Activated T-helper 2 cell treated with anti-CD3 and anti-CD28 coated beads, Interferon-gamma antibody, Interleukin-2, Interleukin-4, amounts not matched to agents 10 μg/mL and 5 μg/mL and 100 μg/mL, durations not matched to agents 14 hours and 24 hours and 36 hours (primary cell): ENCODE measurements at regions not wholly inside any gene's neighbourhood (a gene's known extent, or its start where the extent isn't known, plus 50 kb on each side); places are given as distances from the start of the nearest gene placed in this dataset.
"Not testable (repeated sequence)": the region's sequence is repeated elsewhere in the genome, so short reads cannot be mapped to it uniquely, and the experiment has no call there.

Experiments used
- DNase-seq: peaks from one replicate; pipeline ENCODE4 v3.0.0; 2021; ENCODE audit warnings: low spot score
- H3K27ac Mint-ChIP-seq: one replicate; pipeline ENCODE4 v1.8.0; 2021; ENCODE audit warnings: mixed read lengths
- H3K27me3 Mint-ChIP-seq: one replicate; pipeline ENCODE4 v1.8.0; 2021; ENCODE audit warnings: low read depth, mixed read lengths
- H3K36me3 Mint-ChIP-seq: one replicate; pipeline ENCODE4 v1.8.0; 2021; ENCODE audit warnings: low read depth, mixed read lengths
- H3K4me1 Mint-ChIP-seq: one replicate; pipeline ENCODE4 v1.8.0; 2021; ENCODE audit warnings: low read depth, mixed read lengths
- H3K4me3 Mint-ChIP-seq: one replicate; pipeline ENCODE4 v1.8.0; 2021; ENCODE audit warnings: low read depth, mild to moderate bottlenecking, moderate library complexity, mixed read lengths
- H3K9me3 Mint-ChIP-seq: one replicate; pipeline ENCODE4 v1.8.0; 2021; ENCODE audit warnings: mixed read lengths
- intact Hi-C: fragments of 100-400 bp; cut with micrococcal nuclease; formaldehyde crosslinking; loops from one replicate; pipeline ENCODE4 v1.15.1; 2023

- H3K36me3 Mint-ChIP-seq, DNase-seq, intact Hi-C loops, H3K9me3 Mint-ChIP-seq, H3K4me1 Mint-ChIP-seq, H3K4me3 Mint-ChIP-seq, H3K27ac Mint-ChIP-seq, H3K27me3 Mint-ChIP-seq: not testable (repeated sequence)
Measured at GRCh38 chr9:31597086-31597485, 787.4 kb upstream of the ACO1 start.

GRCh38 chr9:31597977-31598376 is 786.5 kb upstream of the ACO1 start:
- Mint-ChIP-seq H3K4me3 (no peak overlapping the region), H3K27ac (no peak overlapping the region), H3K36me3 (no peaks in the 10 kb centered on the region), H3K4me1 (peaks cover 4% of the 10 kb centered on the region), H3K27me3 (no peaks in the 10 kb centered on the region), H3K9me3 (no peaks in the 10 kb centered on the region)
- DNase-seq: no peak
- intact Hi-C loops: no loop called here

GRCh38 chr9:31601666-31602065 is 782.8 kb upstream of the ACO1 start:
- Mint-ChIP-seq H3K27ac (no peak overlapping the region), H3K4me1 (peaks cover 4% of the 10 kb centered on the region), H3K27me3 (no peaks in the 10 kb centered on the region), H3K36me3 (no peaks in the 10 kb centered on the region), H3K9me3 (no peaks in the 10 kb centered on the region), H3K4me3 (no peak overlapping the region)
- no peak for DNase-seq
- intact Hi-C loops: no loop called here

- DNase-seq: no peak
- Mint-ChIP-seq H3K4me1 (no peaks in the 10 kb centered on the region), H3K9me3 (no peaks in the 10 kb centered on the region), H3K4me3 (no peak overlapping the region), H3K27me3 (no peaks in the 10 kb centered on the region), H3K27ac (no peak overlapping the region), H3K36me3 (no peaks in the 10 kb centered on the region)
- intact Hi-C loops: no loop called here
Measured at GRCh38 chr9:31604531-31604930, 779.9 kb upstream of the ACO1 start.

- no peak overlapping the region for H3K4me3 Mint-ChIP-seq
- H3K36me3 Mint-ChIP-seq: no peaks in the 10 kb centered on the region
- H3K27ac Mint-ChIP-seq: no peak overlapping the region
- H3K9me3 Mint-ChIP-seq: no peaks in the 10 kb centered on the region
- H3K4me1 Mint-ChIP-seq: no peaks in the 10 kb centered on the region
- no peak for DNase-seq
- H3K27me3 Mint-ChIP-seq: no peaks in the 10 kb centered on the region
- intact Hi-C loops: no loop called here
Measured at GRCh38 chr9:31605164-31605563, 779.3 kb upstream of the ACO1 start.

- H3K4me1 Mint-ChIP-seq: no peaks in the 10 kb centered on the region
- no peak for DNase-seq
- intact Hi-C loops: no loop called here
- H3K36me3 Mint-ChIP-seq: no peaks in the 10 kb centered on the region
- no peaks in the 10 kb centered on the region for H3K27me3 Mint-ChIP-seq
- no peak overlapping the region for H3K4me3 Mint-ChIP-seq
- H3K9me3 Mint-ChIP-seq: no peaks in the 10 kb centered on the region
- H3K27ac Mint-ChIP-seq: no peak overlapping the region
Measured at GRCh38 chr9:31606678-31607077, 777.8 kb upstream of the ACO1 start.

GRCh38 chr9:31608416-31608815 is 776.0 kb upstream of the ACO1 start:
- Mint-ChIP-seq H3K27ac (no peak overlapping the region), H3K4me3 (no peak overlapping the region), H3K4me1 (peaks cover 2% of the 10 kb centered on the region), H3K9me3 (no peaks in the 10 kb centered on the region), H3K27me3 (no peaks in the 10 kb centered on the region), H3K36me3 (no peaks in the 10 kb centered on the region)
- intact Hi-C loops: no loop called here
- DNase-seq: no peak

GRCh38 chr9:31608881-31609280 is 775.6 kb upstream of the ACO1 start:
- peaks cover 2% of the 10 kb centered on the region for H3K4me1 Mint-ChIP-seq
- H3K27ac Mint-ChIP-seq: no peak overlapping the region
- no peaks in the 10 kb centered on the region for H3K9me3 Mint-ChIP-seq
- H3K27me3 Mint-ChIP-seq: no peaks in the 10 kb centered on the region
- DNase-seq: no peak
- intact Hi-C loops: no loop called here
- H3K4me3 Mint-ChIP-seq: no peak overlapping the region
- H3K36me3 Mint-ChIP-seq: no peaks in the 10 kb centered on the region

- Mint-ChIP-seq H3K27me3 (no peaks in the 10 kb centered on the region), H3K9me3 (no peaks in the 10 kb centered on the region), H3K4me1 (peaks cover 2% of the 10 kb centered on the region), H3K36me3 (no peaks in the 10 kb centered on the region), H3K27ac (no peak overlapping the region), H3K4me3 (no peak overlapping the region)
- intact Hi-C loops: no loop called here
- DNase-seq: no peak
Measured at GRCh38 chr9:31612336-31613030, 772.0 kb upstream of the ACO1 start.

- DNase-seq: no peak
- Mint-ChIP-seq H3K4me3 (no peak overlapping the region), H3K27me3 (no peaks in the 10 kb centered on the region), H3K9me3 (no peaks in the 10 kb centered on the region), H3K4me1 (peaks cover 2% of the 10 kb centered on the region), H3K36me3 (no peaks in the 10 kb centered on the region), H3K27ac (no peak overlapping the region)
- intact Hi-C loops: no loop called here
Measured at GRCh38 chr9:31615966-31616365, 768.5 kb upstream of the ACO1 start.

- Mint-ChIP-seq H3K9me3 (no peaks in the 10 kb centered on the region), H3K27me3 (no peaks in the 10 kb centered on the region)
Measured at GRCh38 chr9:31623511-31623910, 760.9 kb upstream of the ACO1 start.

GRCh38 chr9:31629292-31629691 is 755.2 kb upstream of the ACO1 start:
- H3K4me3 Mint-ChIP-seq: no peak overlapping the region
- no peak overlapping the region for H3K27ac Mint-ChIP-seq

More at GRCh38 chr9:31623511-31623910, 760.9 kb upstream of the ACO1 start:
- DNase-seq: no peak
- intact Hi-C loops: no loop called here
- Mint-ChIP-seq H3K4me3 (no peak overlapping the region), H3K27ac (no peak overlapping the region), H3K4me1 (no peaks in the 10 kb centered on the region), H3K36me3 (no peaks in the 10 kb centered on the region)

GRCh38 chr9:31637265-31637664 is 747.2 kb upstream of the ACO1 start:
- no peak for DNase-seq
- H3K27me3 Mint-ChIP-seq: no peaks in the 10 kb centered on the region
- H3K4me3 Mint-ChIP-seq: no peak overlapping the region
- H3K9me3 Mint-ChIP-seq: no peaks in the 10 kb centered on the region
- H3K36me3 Mint-ChIP-seq: no peaks in the 10 kb centered on the region
- H3K27ac Mint-ChIP-seq: no peak overlapping the region
- H3K4me1 Mint-ChIP-seq: no peaks in the 10 kb centered on the region
- intact Hi-C loops: no loop called here

More at GRCh38 chr9:31629292-31629691, 755.2 kb upstream of the ACO1 start:
- no peaks in the 10 kb centered on the region for H3K4me1 Mint-ChIP-seq
- intact Hi-C loops: no loop called here
- DNase-seq: no peak
- no peaks in the 10 kb centered on the region for H3K9me3 Mint-ChIP-seq
- no peaks in the 10 kb centered on the region for H3K36me3 Mint-ChIP-seq
- no peaks in the 10 kb centered on the region for H3K27me3 Mint-ChIP-seq

GRCh38 chr9:31637861-31638260 is 746.6 kb upstream of the ACO1 start:
- Mint-ChIP-seq H3K36me3 (no peaks in the 10 kb centered on the region), H3K27ac (no peak overlapping the region), H3K27me3 (no peaks in the 10 kb centered on the region), H3K4me3 (no peak overlapping the region), H3K9me3 (no peaks in the 10 kb centered on the region), H3K4me1 (no peaks in the 10 kb centered on the region)
- intact Hi-C loops: no loop called here
- DNase-seq: no peak
